OCI-LY3 (cell line): ENCODE measurements at regions not wholly inside any gene's neighbourhood (a gene's known extent, or its start where the extent isn't known, plus 50 kb on each side); places are given as distances from the start of the nearest gene placed in this dataset.

Source experiments
- EZH2phosphoT487 ChIP-seq: fragments of 200-600 bp; shearing (Covaris generic); IDR thresholded peaks from 2 replicates; pipeline ENCODE4 v1.6.1; 2018; ENCODE audit warnings: antibody characterized with exemption, mixed run types, low read depth
- TF ChIP-seq, protein P1 (sequence below): fragments of 200-600, 300-600 bp; sonication (generic); IDR thresholded peaks from 2 replicates; pipeline ENCODE4 v1.5.1; 2014; ENCODE audit warnings: antibody characterized with exemption, low read length, low read depth

DNA sequence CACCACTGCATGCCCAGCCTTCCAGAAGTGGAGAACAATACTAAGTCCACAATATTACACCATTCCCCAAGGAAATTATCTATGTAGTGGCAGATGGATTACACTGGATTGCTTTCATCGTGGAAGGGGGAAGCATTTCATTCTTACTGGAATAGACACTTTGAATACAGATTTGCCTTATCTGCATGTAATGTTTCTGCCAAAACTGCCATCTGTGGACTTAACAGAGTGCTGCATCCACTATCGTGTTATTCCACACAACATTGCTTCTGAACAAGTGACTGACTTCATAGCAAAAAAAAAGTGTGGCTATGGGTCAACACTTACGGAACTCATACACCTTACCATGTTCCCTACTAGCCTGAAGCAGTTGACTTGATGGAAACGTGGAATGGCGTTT lies 536.9 kb downstream of the BRINP1 start:
- TF ChIP-seq, protein P1, sequence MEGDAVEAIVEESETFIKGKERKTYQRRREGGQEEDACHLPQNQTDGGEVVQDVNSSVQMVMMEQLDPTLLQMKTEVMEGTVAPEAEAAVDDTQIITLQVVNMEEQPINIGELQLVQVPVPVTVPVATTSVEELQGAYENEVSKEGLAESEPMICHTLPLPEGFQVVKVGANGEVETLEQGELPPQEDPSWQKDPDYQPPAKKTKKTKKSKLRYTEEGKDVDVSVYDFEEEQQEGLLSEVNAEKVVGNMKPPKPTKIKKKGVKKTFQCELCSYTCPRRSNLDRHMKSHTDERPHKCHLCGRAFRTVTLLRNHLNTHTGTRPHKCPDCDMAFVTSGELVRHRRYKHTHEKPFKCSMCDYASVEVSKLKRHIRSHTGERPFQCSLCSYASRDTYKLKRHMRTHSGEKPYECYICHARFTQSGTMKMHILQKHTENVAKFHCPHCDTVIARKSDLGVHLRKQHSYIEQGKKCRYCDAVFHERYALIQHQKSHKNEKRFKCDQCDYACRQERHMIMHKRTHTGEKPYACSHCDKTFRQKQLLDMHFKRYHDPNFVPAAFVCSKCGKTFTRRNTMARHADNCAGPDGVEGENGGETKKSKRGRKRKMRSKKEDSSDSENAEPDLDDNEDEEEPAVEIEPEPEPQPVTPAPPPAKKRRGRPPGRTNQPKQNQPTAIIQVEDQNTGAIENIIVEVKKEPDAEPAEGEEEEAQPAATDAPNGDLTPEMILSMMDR, result no peak
- no peak for TF ChIP-seq EZH2phosphoT487
